H1 (cell line): ENCODE measurements at regions not wholly inside any gene's neighbourhood (a gene's known extent, or its start where the extent isn't known, plus 50 kb on each side); places are given as distances from the start of the nearest gene placed in this dataset.

Experiments used
- CTCF ChIP-seq, 3 experiments: IDR thresholded peaks; 1 replicate in 2 of 3; 2 replicates in 1 of 3; pipeline versions ENCODE4 v1.5.1 to v1.6.1; 2011; ENCODE audit warnings: low read length in 3 of 3, mild to moderate bottlenecking in 3 of 3, inconsistent platforms in 2 of 3, low read depth in 1 of 3, moderate library complexity in 1 of 3; ENCODE audit not compliant: insufficient read depth in 1 of 3; ENCODE audit errors: control extremely low read depth in 1 of 3
- POLR2AphosphoS5 ChIP-seq: IDR thresholded peaks from 2 replicates; pipeline ENCODE4 v1.6.1; 2011; ENCODE audit warnings: low read depth, low read length

- TF ChIP-seq CTCF (IDR thresholded peaks at IDR 0.05; ENCODE audit: control extremely low read depth in 1 of 3, insufficient read depth in 1 of 3, low read depth in 1 of 3, low read length in 3 of 3) (no peak), POLR2AphosphoS5 (no peak)
Observed at GRCh38 chr4:188270273-188271069, 131.2 kb downstream of the TRIML1 start.
